ENCODE measurements at regions not wholly inside any gene's neighbourhood (a gene's known extent, or its start where the extent isn't known, plus 50 kb on each side); places are given as distances from the start of the nearest gene placed in this dataset.

DNA sequence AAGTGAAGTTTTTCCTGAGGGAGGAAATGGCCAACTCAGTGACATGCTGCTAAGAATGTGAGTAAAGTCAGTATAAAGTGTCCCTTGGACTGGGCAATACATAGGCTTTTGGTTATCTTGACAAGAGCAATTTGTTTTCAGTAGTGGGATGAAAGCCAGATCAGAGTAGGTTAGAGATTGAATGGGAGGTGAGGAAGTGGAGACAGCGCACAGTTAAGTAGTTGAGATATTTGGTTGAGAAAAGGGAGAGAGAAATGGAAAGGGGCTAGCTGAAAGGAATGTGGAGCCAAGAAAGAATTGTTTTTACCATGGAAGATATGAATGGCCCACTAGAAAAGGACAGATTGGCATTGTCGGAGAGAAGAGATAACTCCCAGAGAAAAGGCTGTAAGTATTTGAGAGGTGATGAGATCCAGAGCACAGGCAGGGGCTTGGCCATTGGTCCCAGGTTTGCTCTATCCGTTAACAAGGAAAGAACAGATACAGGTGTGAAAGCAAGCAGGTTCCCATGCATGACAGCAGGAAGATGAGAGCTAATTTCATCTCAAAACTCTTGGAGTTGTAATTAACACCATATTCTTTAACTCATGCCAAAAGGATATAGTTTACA, 392.0 kb downstream of the NR2F1-AS1 start:
- TF ChIP-seq, protein P1, sequence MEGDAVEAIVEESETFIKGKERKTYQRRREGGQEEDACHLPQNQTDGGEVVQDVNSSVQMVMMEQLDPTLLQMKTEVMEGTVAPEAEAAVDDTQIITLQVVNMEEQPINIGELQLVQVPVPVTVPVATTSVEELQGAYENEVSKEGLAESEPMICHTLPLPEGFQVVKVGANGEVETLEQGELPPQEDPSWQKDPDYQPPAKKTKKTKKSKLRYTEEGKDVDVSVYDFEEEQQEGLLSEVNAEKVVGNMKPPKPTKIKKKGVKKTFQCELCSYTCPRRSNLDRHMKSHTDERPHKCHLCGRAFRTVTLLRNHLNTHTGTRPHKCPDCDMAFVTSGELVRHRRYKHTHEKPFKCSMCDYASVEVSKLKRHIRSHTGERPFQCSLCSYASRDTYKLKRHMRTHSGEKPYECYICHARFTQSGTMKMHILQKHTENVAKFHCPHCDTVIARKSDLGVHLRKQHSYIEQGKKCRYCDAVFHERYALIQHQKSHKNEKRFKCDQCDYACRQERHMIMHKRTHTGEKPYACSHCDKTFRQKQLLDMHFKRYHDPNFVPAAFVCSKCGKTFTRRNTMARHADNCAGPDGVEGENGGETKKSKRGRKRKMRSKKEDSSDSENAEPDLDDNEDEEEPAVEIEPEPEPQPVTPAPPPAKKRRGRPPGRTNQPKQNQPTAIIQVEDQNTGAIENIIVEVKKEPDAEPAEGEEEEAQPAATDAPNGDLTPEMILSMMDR (IDR thresholded peaks at IDR 0.05 in 8 of 11, conservative IDR thresholded peaks at IDR 0.05 in 3 of 11): no peak
- TF ChIP-seq POLR2AphosphoS5 (IDR thresholded peaks at IDR 0.05): no peak

Data from spleen (tissue), 7 donors.